HepG2 (cell line): ENCODE measurements at regions not wholly inside any gene's neighbourhood (a gene's known extent, or its start where the extent isn't known, plus 50 kb on each side); places are given as distances from the start of the nearest gene placed in this dataset.

Experiments
- ATAC-seq: fragments of 200-7000 bp; cut with Tn5 transposase; 3 replicates; pipeline ENCODE4 v1.9.1; 2020; ENCODE audit warnings: mild to moderate bottlenecking, moderate library complexity
- BruUV-seq: library from RNA; stranded (reverse); fragments of 400-500 nt; replicated peaks from 2 replicates; lab custom pipeline; 2021; lab: Mats Ljungman, UMichigan
- CTCF ChIA-PET: fragments of 300-600 bp; formaldehyde crosslinking; extraction: SDS; loops from one replicate; lab custom pipeline; 2021; ENCODE audit warnings: low total read pairs, inconsistent platforms, low intra/inter-chr PET ratio; lab: Yijun Ruan, JAX
- POLR2A ChIA-PET: fragments of 350-600 bp; sonication (Branson Sonifier 250); formaldehyde crosslinking; loops from one replicate; lab custom pipeline; 2020; ENCODE audit warnings: antibody characterized with exemption, inconsistent platforms; lab: Yijun Ruan, JAX
- DNase-seq: peaks from one replicate; pipeline ENCODE4 v3.0.0-alpha.2; 2015; ENCODE audit warnings: low spot score
- FAIRE-seq: peaks from 3 replicates; lab custom pipeline; 2011; peaks lifted over from hg19 to GRCh38; lab: Jason Lieb, UNC
- H2AFZ ChIP-seq: one replicate; pipeline ENCODE4 v1.6.1; 2011; ENCODE audit warnings: low read length, inconsistent platforms
- H3K27ac ChIP-seq: fragments of 300-600 bp; 3 replicates; pipeline ENCODE4 v1.8.0; 2011; ENCODE audit warnings: mixed run types, mild to moderate bottlenecking, mixed read lengths, low read length, inconsistent platforms; ENCODE audit not compliant: insufficient read depth; ENCODE audit errors: extremely low read length
- H3K27me3 ChIP-seq, 2 experiments: fragments of 200-600 bp in 1 of 2; 2 replicates in 1 of 2; 3 replicates in 1 of 2; pipeline versions ENCODE4 v1.6.0 to v1.8.0; 2011; ENCODE audit warnings: low read length in 2 of 2, mild to moderate bottlenecking in 2 of 2, moderate library complexity in 2 of 2, inconsistent platforms in 1 of 2; ENCODE audit not compliant: insufficient read depth in 2 of 2, control insufficient read depth in 1 of 2
- H3K36me3 ChIP-seq, 2 experiments: fragments of 200-600 bp in 1 of 2; replicated peaks in 1 of 2; 2 replicates in 1 of 2; 3 replicates in 1 of 2; pipeline versions ENCODE4 v1.5.1 to v1.8.0; 2011; ENCODE audit warnings: low read length in 2 of 2, inconsistent platforms in 1 of 2; ENCODE audit not compliant: insufficient read depth in 2 of 2, control insufficient read depth in 1 of 2
- H3K4me1 ChIP-seq: 2 replicates; pipeline ENCODE4 v1.5.1; 2012; ENCODE audit warnings: low read length, inconsistent platforms; ENCODE audit not compliant: insufficient read depth
- H3K4me2 ChIP-seq: 2 replicates; pipeline ENCODE4 v1.6.0; 2011; ENCODE audit warnings: low read depth, low read length, inconsistent platforms
- H3K4me3 ChIP-seq, 3 experiments: fragments of 200-600 bp in 1 of 3; sonication (generic), shearing (Covaris generic) in 1 of 3; replicated peaks in 1 of 3; 2 replicates each; pipeline ENCODE4 v1.5.1; 2011 to 2016; ENCODE audit warnings: low read length in 3 of 3, inconsistent platforms in 2 of 3, low read depth in 2 of 3, mild to moderate bottlenecking in 2 of 3, control low read depth in 1 of 3, mixed read lengths in 1 of 3; ENCODE audit not compliant: insufficient read depth in 1 of 3
- H3K79me2 ChIP-seq: one replicate; pipeline ENCODE4 v1.6.1; 2011; ENCODE audit warnings: low read length, inconsistent platforms; ENCODE audit not compliant: insufficient read depth
- H3K9ac ChIP-seq: 2 replicates; pipeline ENCODE4 v1.6.0; 2011; ENCODE audit warnings: mild to moderate bottlenecking, low read depth, low read length, inconsistent platforms; ENCODE audit not compliant: insufficient read depth
- H3K9me3 ChIP-seq: 2 replicates; pipeline ENCODE4 v1.5.1; 2012; ENCODE audit warnings: mild to moderate bottlenecking, low read length
- H4K20me1 ChIP-seq: 2 replicates; pipeline ENCODE4 v1.6.0; 2011; ENCODE audit warnings: inconsistent platforms, mild to moderate bottlenecking, low read length, moderate library complexity; ENCODE audit not compliant: insufficient read depth
- BRD4 ChIP-seq: sonication (generic); formaldehyde crosslinking; IDR thresholded peaks from 2 replicates; pipeline ENCODE4 v1.4.0; 2020; ENCODE audit warnings: missing genetic modification reagents
- DMAP1 ChIP-seq: IDR thresholded peaks from 2 replicates; pipeline ENCODE4 v1.6.1; 2016
- MTF1 ChIP-seq: sonication (generic); formaldehyde crosslinking; IDR thresholded peaks from 2 replicates; pipeline ENCODE4 v1.5.0; 2020; ENCODE audit warnings: missing genetic modification reagents
- MXD3 ChIP-seq: IDR thresholded peaks from 2 replicates; pipeline ENCODE4 v1.6.1; 2016; ENCODE audit warnings: mild to moderate bottlenecking, missing biosample characterization, missing genetic modification reagents
- RBM22 ChIP-seq: fragments of 200-400 bp; formaldehyde crosslinking; optimal IDR thresholded peaks from 2 replicates; pipeline ENCODE3; 2017; ENCODE audit warnings: mild to moderate bottlenecking, low read length, moderate library complexity
- SP1 ChIP-seq, 2 experiments: fragments of 450-650 bp in 1 of 2; sonication (generic) in 1 of 2; formaldehyde crosslinking in 1 of 2; IDR thresholded peaks; 2 replicates each; pipeline versions ENCODE4 v1.4.0 to v1.6.1; 2016 to 2020; ENCODE audit warnings: missing genetic modification reagents in 1 of 2
- ZNF280B ChIP-seq: sonication (generic); formaldehyde crosslinking; IDR thresholded peaks from 2 replicates; pipeline ENCODE4 v1.5.0; 2020; ENCODE audit warnings: missing genetic modification reagents, mild to moderate bottlenecking, borderline replicate concordance
- WGBS: methylation state at CpG from one replicate; pipeline ENCODE4 v1.1.6; 2017; ENCODE audit warnings: low lambda C conversion rate; 5-methylcytosine and 5-hydroxymethylcytosine counted together
- in situ Hi-C: cut with HindIII; loops from 2 replicates; pipeline ENCODE4 v1.10.0; 2017; ENCODE audit warnings: low pct_unique_long_range_greater_than_20kb; ENCODE audit not compliant: extremely low pct_ligation_motif_present
- intact Hi-C: fragments of 100-400 bp; cut with micrococcal nuclease; formaldehyde crosslinking; loops from one replicate; pipeline ENCODE4 v1.10.0; 2022; ENCODE audit not compliant: unreplicated experiment

GRCh38 chrX:40844471-40844870 is 109.1 kb upstream of the MED14 start:
- TF ChIP-seq MXD3 (no peak), SP1 (IDR thresholded peaks at IDR 0.05) (no peak), SP1 (CRISPR knock-in tag; IDR thresholded peaks at IDR 0.05) (no peak), BRD4 (CRISPR knock-in tag) (no peak), MTF1 (CRISPR knock-in tag) (no peak), DMAP1 (CRISPR knock-in tag) (no peak), ZNF280B (CRISPR knock-in tag) (no peak), RBM22 (no peak)
- TF ChIP-seq, all 625 proteins: peak for 0
- Histone ChIP-seq H3K36me3 (no peaks in the 10 kb centered on the region), H3K4me2 (no peak overlapping the region), H3K9me3 (peaks cover 13% of the 10 kb centered on the region), H3K79me2 (no peaks in the 10 kb centered on the region), H3K4me1 (peaks cover 30% of the 10 kb centered on the region), H4K20me1 (no peaks in the 10 kb centered on the region), H3K9ac (no peak overlapping the region), H3K27me3 (no peaks in the 10 kb centered on the region), H2AFZ (no peak overlapping the region), H3K4me3 (no peak overlapping the region), H3K27ac (no peak overlapping the region)
- 86% methylated on average over 1 of the region's 2 CpGs for WGBS
- ATAC-seq (no peak), FAIRE-seq (no peak), DNase-seq (no peak)
- in situ Hi-C loops, result no loop called here
- intact Hi-C loops, result no loop called here
- ChIA-PET CTCF (no interaction called here), POLR2A (no interaction called here)
- BruUV-seq, result no TSS peak
